Esophagus muscularis mucosa (tissue), 4 donors: ENCODE measurements at regions not wholly inside any gene's neighbourhood (a gene's known extent, or its start where the extent isn't known, plus 50 kb on each side); places are given as distances from the start of the nearest gene placed in this dataset.

Source experiments
- DNase-seq: peaks from one replicate; pipeline ENCODE4 v3.0.0-alpha.2; 2017; ENCODE audit errors: extremely low spot score
- H3K27ac ChIP-seq, 4 donors: fragments of 200-600 bp; sonication (generic); replicated peaks in 1 of 4; 1 replicate in 3 of 4; 2 replicates in 1 of 4; pipeline ENCODE4 v1.5.1; 2016 to 2019; ENCODE audit warnings: mild to moderate bottlenecking in 1 of 4
- H3K27me3 ChIP-seq, 4 donors: fragments of 200-600 bp; sonication (generic); one replicate each; pipeline versions ENCODE4 v1.5.1 to v1.6.0; 2016 to 2019
- H3K36me3 ChIP-seq, 4 donors: fragments of 200-600 bp; sonication (generic); one replicate each; pipeline ENCODE4 v1.5.1; 2016 to 2019
- H3K4me1 ChIP-seq, 4 donors: fragments of 200-600 bp; sonication (generic); one replicate each; pipeline ENCODE4 v1.5.1; 2016 to 2019
- H3K4me3 ChIP-seq, 4 donors: fragments of 200-600 bp; sonication (generic); 1 replicate in 2 of 4; 2 replicates in 2 of 4; pipeline ENCODE4 v1.5.1; 2016 to 2019; ENCODE audit warnings: mild to moderate bottlenecking in 4 of 4, moderate library complexity in 1 of 4
- H3K9me3 ChIP-seq, 4 donors: fragments of 200-600 bp; sonication (generic); 1 replicate in 3 of 4; 2 replicates in 1 of 4; pipeline ENCODE4 v1.5.1; 2016 to 2019
- CTCF ChIP-seq, 3 experiments: fragments of 200-600 bp in 2 of 3; fragments of 450-650 bp in 1 of 3; sonication (generic) in 2 of 3; IDR thresholded peaks; one replicate each; pipeline ENCODE4 v1.5.1; 2017 to 2019; ENCODE audit warnings: antibody characterized with exemption in 3 of 3, mild to moderate bottlenecking in 2 of 3, moderate library complexity in 1 of 3
- EP300 ChIP-seq: sonication (generic); formaldehyde crosslinking; IDR thresholded peaks from one replicate; pipeline ENCODE4 v1.6.1; 2017; ENCODE audit warnings: antibody characterized with exemption
- POLR2A ChIP-seq: fragments of 450-650 bp; IDR thresholded peaks from one replicate; pipeline ENCODE4 v1.6.1; 2017; ENCODE audit warnings: antibody characterized with exemption, moderate library complexity, mild to moderate bottlenecking, low read depth
- POLR2AphosphoS5 ChIP-seq, 2 donors: sonication (generic); formaldehyde crosslinking; IDR thresholded peaks; one replicate each; pipeline ENCODE4 v1.6.1; 2017; ENCODE audit warnings: antibody characterized with exemption in 2 of 2
- WGBS: methylation state at CpG from one replicate; pipeline ENCODE4 v1.1.5; 2018; 5-methylcytosine and 5-hydroxymethylcytosine counted together
- intact Hi-C: fragments of 100-400 bp; cut with DNase I; formaldehyde crosslinking; loops from one replicate; pipeline ENCODE4 v1.15.1; 2023

DNA sequence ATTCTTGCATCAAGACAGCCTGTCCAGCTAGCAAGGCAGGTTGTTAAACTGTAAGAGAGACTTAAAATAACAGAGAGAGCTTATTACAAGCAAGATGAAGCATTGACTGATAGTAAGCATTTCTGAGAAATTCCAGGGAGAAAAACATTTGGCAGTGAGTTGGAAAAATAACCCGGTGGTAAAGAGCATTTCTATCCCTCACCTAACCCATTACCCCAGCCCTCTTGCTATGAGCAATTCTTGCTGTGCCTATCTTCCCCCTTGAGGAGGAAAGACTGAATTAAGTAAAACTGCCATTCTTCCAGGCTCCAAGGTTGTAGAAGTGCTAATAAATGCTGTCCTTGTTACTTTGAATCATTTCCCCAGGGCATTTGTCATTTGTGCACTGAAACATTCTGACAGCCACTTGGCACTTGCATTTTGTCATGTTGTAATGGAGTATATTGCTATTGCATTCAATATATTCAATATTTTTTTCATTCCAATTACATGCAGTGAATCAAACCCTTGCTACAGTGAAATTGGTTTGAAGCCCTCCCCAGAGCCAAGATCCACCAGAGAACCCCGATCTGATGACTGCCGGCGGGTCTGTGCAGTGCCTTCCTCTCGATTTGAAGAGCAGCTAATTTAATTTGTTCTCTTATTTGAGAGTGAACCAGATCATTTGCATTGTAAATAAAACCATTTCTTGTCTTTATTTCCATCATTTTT, 291.1 kb downstream of the HIVEP2 start:
- Histone ChIP-seq H3K27me3 (no peaks in the 10 kb centered on the region), H3K27ac (no peak overlapping the region), H3K9me3 (no peaks in the 10 kb centered on the region), H3K4me3 (no peak overlapping the region), H3K4me1 (no peaks in the 10 kb centered on the region), H3K36me3 (no peaks in the 10 kb centered on the region)
- 72% methylated on average over 5 of the region's 5 CpGs for WGBS
- intact Hi-C loops = no loop called here
- no peak for DNase-seq
- no peak for TF ChIP-seq EP300

- intact Hi-C loops = no loop called here
- peaks cover 0 to 5% (median 2%) of the 10 kb centered on the region in 4 donors for H3K9me3 ChIP-seq
- WGBS = 88% methylated on average over 2 of the region's 2 CpGs
- no peaks in the 10 kb centered on the region for H3K36me3 ChIP-seq
- TF ChIP-seq POLR2A (no peak), CTCF (IDR thresholded peaks at IDR 0.05) (no peak), EP300 (no peak), POLR2AphosphoS5 (IDR thresholded peaks at IDR 0.05) (no peak)
- no peak for DNase-seq
- H3K27me3 ChIP-seq = no peaks in the 10 kb centered on the region
- no peak overlapping the region for H3K27ac ChIP-seq
- H3K4me3 ChIP-seq = no peak overlapping the region
- no peaks in the 10 kb centered on the region for H3K4me1 ChIP-seq
Observed at GRCh38 chr6:142659661-142660060, 285.3 kb downstream of the HIVEP2 start.

DNA sequence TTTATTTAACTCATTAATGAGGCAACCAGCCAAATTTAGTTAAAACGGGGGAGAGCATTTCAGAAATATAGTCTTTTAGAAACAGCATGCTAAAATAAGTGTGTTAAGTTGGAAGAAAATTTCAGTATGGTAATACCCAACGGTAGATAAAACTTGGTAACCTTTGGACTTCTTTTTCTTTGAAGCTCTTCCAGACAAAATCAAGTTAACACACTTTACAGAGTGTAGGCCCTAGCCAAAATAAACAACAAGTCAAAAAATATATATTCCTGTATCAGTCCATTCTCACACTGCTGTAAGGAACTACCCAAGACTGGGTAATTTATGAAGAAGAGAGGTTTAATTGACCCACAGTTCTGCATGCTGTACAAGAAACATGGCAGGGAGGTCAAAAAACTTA, 279.6 kb downstream of the HIVEP2 start:
- DNase-seq = no peak
- Histone ChIP-seq H3K27ac (no peak overlapping the region), H3K4me3 (no peak overlapping the region), H3K4me1 (no peaks in the 10 kb centered on the region), H3K27me3 (no peaks in the 10 kb centered on the region), H3K9me3 (peaks cover 0 to 8% (median 2%) of the 10 kb centered on the region in 4 donors), H3K36me3 (no peaks in the 10 kb centered on the region)
- WGBS = 71% methylated on average over 2 of the region's 2 CpGs
- intact Hi-C loops = no loop called here
- TF ChIP-seq CTCF (IDR thresholded peaks at IDR 0.05) = no peak
- no peak for TF ChIP-seq POLR2A
- TF ChIP-seq POLR2AphosphoS5 (IDR thresholded peaks at IDR 0.05) = no peak
- TF ChIP-seq EP300 = no peak

GRCh38 chr6:142666599-142667185, 278.3 kb downstream of the HIVEP2 start:
- no peak for DNase-seq
- 70% methylated on average over 4 of the region's 4 CpGs for WGBS
- Histone ChIP-seq H3K4me1 (no peaks in the 10 kb centered on the region), H3K9me3 (peaks cover 0 to 8% (median 2%) of the 10 kb centered on the region in 4 donors), H3K4me3 (no peak overlapping the region), H3K27me3 (no peaks in the 10 kb centered on the region), H3K27ac (no peak overlapping the region), H3K36me3 (no peaks in the 10 kb centered on the region)
- intact Hi-C loops = no loop called here
- TF ChIP-seq EP300 = no peak
- no peak for TF ChIP-seq POLR2AphosphoS5 (IDR thresholded peaks at IDR 0.05)
- no peak for TF ChIP-seq POLR2A
- no peak for TF ChIP-seq CTCF (IDR thresholded peaks at IDR 0.05)

DNA sequence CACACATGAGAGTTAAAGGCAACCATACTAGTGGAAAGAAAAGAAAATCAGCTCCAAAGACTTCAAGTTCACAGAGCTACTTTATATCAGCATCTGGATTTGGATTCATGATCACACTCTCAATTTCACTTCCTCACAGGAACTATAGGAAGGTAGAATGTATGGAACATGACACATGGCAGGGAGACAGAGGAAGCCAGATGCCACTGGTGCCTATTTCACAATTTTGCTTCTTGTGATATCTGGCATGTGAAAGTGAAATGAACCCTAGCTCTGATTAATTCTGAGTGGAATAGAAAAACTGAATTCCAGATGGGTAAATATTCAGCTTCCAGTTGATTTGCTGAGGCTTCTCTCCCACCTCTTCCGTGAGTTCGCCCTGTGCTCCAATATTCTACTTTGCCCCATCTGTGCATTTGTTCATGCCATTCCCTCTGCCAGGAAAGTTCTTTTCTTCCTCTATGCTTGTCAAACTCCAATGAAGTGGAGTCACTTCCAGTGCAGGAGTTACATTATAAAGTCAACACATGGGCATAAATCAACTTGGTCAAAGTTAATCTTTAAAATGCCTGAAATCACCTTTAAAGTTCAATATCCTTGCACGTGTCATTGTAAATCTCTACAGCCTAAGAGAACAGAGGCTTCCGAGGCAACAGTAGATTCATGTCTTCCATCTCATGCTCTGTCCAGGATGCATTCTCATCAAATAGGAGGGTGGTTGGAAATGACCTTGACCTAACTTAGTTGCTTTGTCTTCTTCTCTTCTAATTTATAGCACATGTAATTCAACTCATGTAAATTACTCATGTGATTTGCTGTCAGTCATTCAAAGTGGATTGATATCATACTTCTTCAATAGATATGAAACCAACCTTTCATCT, 275.3 kb downstream of the HIVEP2 start:
- no peak for TF ChIP-seq CTCF (IDR thresholded peaks at IDR 0.05)
- TF ChIP-seq POLR2A = no peak
- no peak for TF ChIP-seq EP300
- no peak for TF ChIP-seq POLR2AphosphoS5 (IDR thresholded peaks at IDR 0.05)
- Histone ChIP-seq H3K36me3 (no peaks in the 10 kb centered on the region), H3K4me3 (no peak overlapping the region), H3K4me1 (no peaks in the 10 kb centered on the region), H3K27me3 (no peaks in the 10 kb centered on the region), H3K27ac (no peak overlapping the region), H3K9me3 (peaks cover 0 to 3% (median 0%) of the 10 kb centered on the region in 4 donors)
- WGBS = 95% methylated on average over 4 of the region's 4 CpGs
- intact Hi-C loops = no loop called here
- no peak for DNase-seq
